Femur (tissue), 1 donor: ENCODE measurements at regions not wholly inside any gene's neighbourhood (a gene's known extent, or its start where the extent isn't known, plus 50 kb on each side); places are given as distances from the start of the nearest gene placed in this dataset.

ENCODE experiments used
- DNase-seq: peaks from one replicate; pipeline ENCODE4 v3.0.0-alpha.2; 2017

DNA sequence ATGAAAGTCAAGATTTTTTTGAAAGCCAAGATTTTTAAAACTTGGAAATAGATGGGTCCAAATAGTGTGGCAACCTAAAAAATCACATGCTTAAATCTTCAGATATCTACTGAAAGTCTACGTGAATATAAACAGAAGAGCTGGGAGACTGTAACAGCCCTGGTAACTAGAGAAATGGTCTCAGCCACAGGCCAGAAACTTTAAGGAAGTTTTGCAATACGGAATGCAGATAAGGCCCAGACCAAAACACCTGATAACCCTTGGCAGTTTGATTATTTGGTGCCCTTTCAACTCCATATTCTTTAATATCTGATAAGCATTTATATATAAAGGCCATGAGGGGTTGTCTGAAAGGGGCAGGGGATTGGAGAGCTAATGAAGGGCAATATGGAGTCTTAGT is 537.3 kb upstream of the TGFBR2 start:
- DNase-seq: no peak

GRCh38 chr3:30073040-30073439 is 533.4 kb upstream of the TGFBR2 start:
- no peak for DNase-seq

DNA sequence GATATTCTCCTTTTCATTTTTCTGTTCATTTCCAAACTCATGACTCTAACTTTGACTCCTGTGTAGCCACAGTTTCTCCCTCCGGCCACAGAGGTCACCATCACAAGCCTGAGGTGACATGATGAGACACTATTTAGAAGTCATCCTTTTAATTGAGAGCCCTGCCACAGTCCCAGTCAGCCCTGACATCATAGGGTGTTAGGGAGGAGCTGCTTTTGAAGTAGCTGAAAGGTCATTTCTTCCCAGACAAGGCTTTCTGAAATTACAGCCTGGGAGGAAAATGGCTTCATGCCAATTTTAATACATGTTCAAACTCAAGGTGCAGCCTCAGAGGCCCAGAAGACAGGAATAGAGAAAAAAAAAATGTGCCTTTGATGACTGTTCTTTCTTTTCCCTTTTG is 532.8 kb upstream of the TGFBR2 start:
- DNase-seq: no peak

DNA sequence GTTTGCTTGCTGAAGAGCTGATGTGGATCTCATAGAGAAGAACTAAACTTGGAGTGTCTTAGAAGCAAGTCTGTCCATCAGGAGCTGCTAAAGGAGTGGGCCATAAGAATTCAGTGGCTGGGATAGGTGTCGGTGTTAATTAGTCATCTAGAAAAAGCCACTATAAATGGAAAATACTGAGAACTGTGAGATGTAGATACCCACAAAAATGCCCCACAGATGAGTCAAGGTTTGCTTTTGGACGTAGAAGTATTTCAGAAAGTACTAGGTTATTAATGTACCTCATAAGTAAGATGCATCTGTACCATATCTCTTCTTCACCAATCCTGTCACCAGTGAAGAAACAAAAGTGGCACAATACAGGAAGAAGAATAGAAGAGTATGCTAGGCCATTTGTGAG is 530.9 kb upstream of the TGFBR2 start:
- DNase-seq: no peak

DNA sequence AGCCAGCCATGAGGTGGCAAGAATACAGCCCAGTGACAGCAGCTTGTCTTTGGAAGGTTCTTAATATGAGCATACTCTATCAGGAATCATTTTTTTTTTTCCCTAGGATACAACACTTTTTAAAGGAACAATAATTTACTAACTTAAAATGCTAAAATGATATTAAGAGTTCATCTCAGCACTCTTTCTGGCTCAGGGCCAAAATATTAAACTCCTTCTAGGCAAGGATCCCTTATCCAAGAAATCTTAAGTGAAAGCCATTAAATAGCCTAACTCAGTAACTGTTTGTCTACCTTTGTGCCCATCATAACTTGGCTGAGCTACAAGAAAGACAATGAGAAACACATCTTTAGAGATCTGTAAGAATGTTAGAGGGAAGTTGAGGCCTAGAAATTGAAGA is 529.5 kb upstream of the TGFBR2 start:
- DNase-seq: no peak

DNA sequence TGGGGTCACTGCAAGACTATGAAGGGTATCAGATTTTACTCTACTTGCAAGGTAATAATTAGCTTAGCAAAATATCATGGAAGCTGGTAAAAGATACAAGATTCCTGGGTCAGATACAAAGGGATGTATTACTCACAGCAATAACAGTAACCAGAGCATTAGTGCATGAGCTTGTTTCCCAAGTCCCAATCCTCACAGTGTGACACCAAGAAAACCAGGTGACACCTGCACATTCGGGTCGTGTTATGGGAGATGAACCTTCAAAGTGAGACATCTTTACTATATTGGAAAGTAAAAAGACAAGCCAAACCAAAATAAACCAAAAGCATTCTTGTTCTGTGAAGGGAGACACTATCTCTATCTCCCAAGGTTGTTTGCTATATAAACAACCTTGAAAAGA is 528.7 kb upstream of the TGFBR2 start:
- no peak for DNase-seq

DNA sequence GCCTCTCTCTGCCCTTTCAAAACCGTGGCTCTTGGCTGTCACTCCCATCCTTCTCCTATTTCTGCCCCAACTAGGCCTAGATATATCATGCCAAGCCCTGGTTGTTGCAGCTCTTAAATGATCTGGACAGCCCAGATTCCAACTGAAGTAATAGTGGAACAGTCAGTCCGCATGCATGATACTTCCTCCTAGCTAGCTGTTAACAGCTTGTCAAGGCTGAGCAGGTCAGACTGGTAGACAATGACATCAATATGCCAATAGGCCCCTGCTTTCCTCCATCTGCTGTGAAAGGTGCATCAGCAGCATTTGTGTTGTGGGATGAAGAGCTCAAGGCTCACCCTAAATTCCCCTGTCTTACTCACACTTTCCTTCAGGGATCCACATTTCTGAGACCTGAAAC is 527.7 kb upstream of the TGFBR2 start:
- DNase-seq: no peak

DNA sequence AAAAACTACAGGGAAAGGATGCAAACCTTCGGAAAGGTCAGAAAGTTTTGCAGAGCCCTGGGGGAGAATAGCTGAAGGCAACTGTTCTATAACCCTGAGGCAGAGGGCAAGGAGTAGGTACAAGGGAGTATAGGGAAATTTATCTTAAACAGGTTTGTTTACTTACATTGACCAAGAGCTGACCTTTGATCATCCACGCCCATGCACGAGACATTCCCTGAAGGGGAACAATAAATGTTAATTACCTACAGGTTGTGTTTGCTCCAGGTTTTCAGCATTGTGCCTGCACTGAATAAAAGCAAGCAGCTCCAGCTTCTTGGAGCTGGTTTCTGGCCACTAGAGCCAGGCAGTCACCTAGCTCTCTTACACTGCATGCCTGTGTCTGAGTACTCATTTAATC is 524.5 kb upstream of the TGFBR2 start:
- no peak for DNase-seq

DNA sequence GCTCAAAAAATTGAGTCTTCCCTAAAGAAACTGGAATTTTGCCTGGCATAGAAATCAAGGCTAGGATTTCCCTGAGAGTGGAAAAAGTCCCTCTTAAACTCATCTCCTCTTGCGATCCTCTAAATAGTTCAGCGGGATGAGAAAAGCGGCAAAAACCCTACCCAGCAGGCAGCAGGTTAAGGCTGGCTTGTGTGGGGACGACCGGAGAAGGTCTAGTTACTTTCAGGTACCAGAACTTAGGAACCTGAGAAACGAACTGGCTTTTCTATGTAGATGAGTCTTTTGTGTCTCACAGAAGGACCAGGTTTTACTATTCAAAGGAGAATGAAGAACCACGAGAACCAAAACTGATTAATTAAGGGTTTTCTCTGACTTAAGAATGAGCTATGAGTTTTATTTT is 523.7 kb upstream of the TGFBR2 start:
- DNase-seq: no peak

DNA sequence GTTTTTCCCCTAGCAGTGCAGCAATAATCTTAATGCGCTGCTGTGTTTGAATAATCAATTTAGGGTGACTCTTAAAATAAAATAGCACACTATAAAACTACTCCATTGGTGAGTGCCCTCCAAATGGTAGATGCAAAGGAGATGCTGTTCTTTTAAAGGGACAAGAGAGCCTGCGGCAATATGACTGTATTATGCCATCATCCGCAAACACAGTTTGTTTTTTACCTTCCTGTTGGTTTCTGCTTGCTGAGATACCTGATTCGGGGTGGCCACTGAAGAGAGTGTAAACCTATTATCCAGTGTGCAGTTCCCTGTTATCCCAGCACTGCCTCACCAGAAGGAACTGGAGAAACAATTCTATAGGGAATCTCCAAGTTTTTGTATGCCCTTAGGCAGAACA is 523.1 kb upstream of the TGFBR2 start:
- no peak for DNase-seq

DNA sequence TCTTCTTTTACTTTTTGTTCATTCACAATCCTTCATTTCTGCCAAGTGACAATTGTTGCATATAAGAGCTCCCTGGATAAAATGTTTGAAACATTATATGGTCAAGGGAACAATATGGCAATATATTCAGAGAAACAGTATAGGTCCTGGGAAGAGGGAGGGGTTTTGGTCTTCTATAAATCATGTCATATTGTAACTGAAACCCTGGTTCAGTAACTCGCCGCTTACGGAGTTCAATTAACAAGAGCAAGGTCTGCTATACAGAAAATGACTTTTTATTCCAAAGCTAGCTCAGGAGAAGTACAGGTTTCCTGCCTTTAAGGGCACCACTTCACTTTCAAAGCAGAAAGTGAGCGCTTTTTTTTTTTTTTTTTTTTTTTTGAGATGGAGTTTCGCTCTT is 522.1 kb upstream of the TGFBR2 start:
- DNase-seq: no peak

GRCh38 chr3:30084971-30085403 is 521.4 kb upstream of the TGFBR2 start:
- no peak for DNase-seq

DNA sequence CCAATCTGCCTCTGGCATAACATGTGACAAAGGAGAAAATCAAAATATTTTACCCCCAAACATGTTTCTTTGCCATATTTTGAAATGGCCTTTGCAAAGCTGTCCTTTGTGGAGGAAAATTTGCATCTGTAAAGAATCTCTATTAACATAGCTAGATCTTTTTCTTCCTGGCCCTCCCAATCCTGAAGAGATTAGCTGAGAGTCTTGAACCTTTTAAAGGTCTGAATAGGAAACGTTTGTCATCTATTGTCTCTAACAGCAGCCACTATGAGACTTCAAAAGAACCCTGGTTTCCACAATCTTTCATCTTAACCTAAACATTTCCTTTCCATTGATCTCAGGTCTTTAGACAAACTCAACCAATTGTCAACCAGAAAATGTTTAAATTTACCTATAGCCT is 520.9 kb upstream of the TGFBR2 start:
- no peak for DNase-seq

DNA sequence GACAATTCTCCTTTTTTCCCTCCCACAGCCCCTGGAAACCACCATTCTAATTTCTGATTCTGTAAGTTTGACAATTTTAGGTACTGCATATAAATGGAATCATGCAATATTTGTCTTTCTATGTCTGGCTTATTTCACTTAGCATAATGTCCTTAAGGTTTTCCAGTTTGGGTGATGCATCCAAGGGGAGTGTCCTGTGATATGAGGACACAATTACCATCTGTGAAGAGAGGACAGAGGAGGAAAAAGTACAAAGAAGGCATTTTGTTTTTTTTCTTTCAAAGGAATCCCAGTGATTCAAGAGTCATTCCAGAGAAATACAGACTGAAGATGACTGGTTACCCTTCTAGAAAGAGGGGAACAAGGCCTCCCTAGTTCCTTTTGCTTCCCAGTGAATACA is 514.7 kb upstream of the TGFBR2 start:
- no peak for DNase-seq

DNA sequence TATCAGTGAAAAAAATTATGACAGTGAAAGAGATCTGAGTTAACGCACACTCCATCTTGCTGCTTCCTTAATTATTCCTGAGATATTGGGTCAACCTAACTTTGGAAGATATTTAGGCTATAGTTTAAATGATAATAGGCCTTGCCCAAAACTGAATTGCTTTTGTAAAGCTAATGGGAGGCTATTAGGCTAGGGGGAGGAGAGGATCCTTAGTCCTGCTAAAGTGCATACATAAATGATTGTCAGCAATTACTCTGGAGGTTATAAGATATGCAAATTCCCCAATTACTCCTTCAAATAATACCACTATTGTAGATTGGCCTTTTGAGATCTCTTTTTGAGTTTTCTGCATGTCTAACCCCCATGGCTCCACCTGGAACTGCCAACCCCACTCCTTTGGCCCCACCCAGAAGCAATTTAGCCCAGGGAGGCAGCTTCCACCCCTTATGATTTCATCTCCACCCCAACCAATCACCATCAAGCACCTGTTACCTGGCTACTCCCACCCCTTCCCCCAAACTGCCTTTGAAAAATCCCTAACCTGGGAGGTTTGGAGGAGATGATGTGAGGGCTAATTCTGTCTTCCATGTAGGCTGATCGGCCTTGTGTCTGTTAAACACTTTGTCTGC is 509.3 kb upstream of the TGFBR2 start:
- DNase-seq: no peak

- no peak for DNase-seq
Observed at GRCh38 chr3:30098243-30098642, 508.2 kb upstream of the TGFBR2 start.

GRCh38 chr3:30098653-30099455 is 507.5 kb upstream of the TGFBR2 start:
- no peak for DNase-seq

GRCh38 chr3:30102356-30102755 is 504.0 kb upstream of the TGFBR2 start:
- no peak for DNase-seq

DNA sequence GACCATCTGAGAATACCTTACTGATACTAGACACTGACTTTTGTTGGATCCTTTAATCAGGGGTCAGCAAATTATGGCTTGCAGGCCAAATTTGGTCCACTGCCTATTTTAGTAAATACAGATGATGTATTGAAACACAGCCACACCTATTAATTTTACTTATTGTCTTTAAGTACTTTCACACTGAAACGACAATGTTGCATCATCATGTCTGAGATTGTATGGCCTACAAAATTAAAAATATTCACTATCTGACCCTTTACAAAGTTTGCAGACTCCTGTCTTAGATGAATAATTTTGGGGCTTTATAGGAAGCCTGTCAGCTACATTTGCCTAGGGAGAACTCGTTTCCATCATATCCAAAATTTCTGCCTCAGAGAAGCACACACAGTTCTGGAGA is 503.2 kb upstream of the TGFBR2 start:
- no peak for DNase-seq

- DNase-seq: no peak
Observed at GRCh38 chr3:30107531-30107930, 498.9 kb upstream of the TGFBR2 start.

- DNase-seq: no peak
Observed at GRCh38 chr3:30112411-30112810, 494.0 kb upstream of the TGFBR2 start.

- DNase-seq: no peak
Observed at GRCh38 chr3:30112902-30113484, 493.4 kb upstream of the TGFBR2 start.

DNA sequence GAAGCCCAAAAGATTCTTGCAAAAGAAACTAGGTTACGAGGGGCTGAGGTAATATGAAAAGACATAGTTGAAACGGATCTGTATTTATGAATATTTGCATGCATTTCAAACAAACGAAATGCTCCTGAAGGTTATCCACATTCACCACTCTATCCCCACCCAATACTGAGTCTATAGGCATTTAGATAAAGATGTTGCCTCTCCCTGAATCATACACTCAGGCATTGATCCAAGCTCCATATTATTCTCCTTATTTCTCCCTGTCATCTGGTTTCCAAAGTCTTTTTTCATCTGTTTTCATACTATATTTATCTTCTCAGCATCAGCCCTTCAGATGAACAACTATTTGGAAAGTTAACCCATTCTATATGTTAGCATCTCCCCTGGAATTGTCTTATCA is 492.5 kb upstream of the TGFBR2 start:
- no peak for DNase-seq

DNA sequence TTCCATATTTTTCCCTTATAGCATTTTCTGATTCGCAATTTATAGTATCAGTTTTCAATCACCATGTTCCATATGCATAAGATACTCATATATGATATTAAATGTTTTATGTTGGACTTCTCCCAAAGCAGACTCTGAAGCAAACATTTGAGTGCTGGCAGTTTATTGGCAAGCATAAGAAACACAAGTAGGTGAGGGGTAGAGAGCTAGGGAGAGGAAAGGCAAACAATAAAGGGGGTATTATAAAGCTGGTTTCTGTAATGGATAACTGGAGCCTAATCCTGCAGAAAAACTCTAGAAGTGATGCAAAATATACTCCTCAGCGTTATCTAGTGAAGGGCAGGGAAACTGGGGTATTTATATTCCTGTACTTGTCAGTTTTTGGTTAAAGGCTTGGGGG is 491.5 kb upstream of the TGFBR2 start:
- DNase-seq: no peak

- no peak for DNase-seq
Observed at GRCh38 chr3:30122359-30122758, 484.0 kb upstream of the TGFBR2 start.
